Neural cell (in vitro differentiated cells): ENCODE measurements at regions not wholly inside any gene's neighbourhood (a gene's known extent, or its start where the extent isn't known, plus 50 kb on each side); places are given as distances from the start of the nearest gene placed in this dataset.
"Not testable (repeated sequence)": the region's sequence is repeated elsewhere in the genome, so short reads cannot be mapped to it uniquely, and the experiment has no call there.

ENCODE experiments used
- H2AFZ ChIP-seq: fragments of 200-600, 300-800 bp; sonication (generic), shearing (Covaris generic); 2 replicates; pipeline ENCODE4 v1.6.0; 2014; ENCODE audit warnings: low read depth, mild to moderate bottlenecking, antibody characterized with exemption, low read length, moderate library complexity
- H3F3A ChIP-seq: fragments of 200-600 bp; shearing (Covaris generic); 2 replicates; pipeline ENCODE4 v1.6.1; 2016; ENCODE audit warnings: mild to moderate bottlenecking, moderate library complexity, mixed read lengths, antibody characterized with exemption, low read length; ENCODE audit not compliant: insufficient read depth, poor library complexity, severe bottlenecking
- H3K27ac ChIP-seq: fragments of 200-600, 300-800 bp; sonication (generic), shearing (Covaris generic); 2 replicates; pipeline ENCODE4 v1.5.1; 2014; ENCODE audit warnings: mild to moderate bottlenecking, low read length, moderate library complexity
- H3K27me3 ChIP-seq: fragments of 300-800, 200-600 bp; sonication (generic), shearing (Covaris generic); 2 replicates; pipeline ENCODE4 v1.6.0; 2014; ENCODE audit warnings: mild to moderate bottlenecking, low read depth, low read length, moderate library complexity; ENCODE audit not compliant: insufficient read depth
- H3K36me3 ChIP-seq: fragments of 300-800, 200-600 bp; sonication (generic), shearing (Covaris generic); 2 replicates; pipeline ENCODE4 v1.5.1; 2014; ENCODE audit warnings: mild to moderate bottlenecking, antibody characterized with exemption, low read length, moderate library complexity; ENCODE audit not compliant: insufficient read depth
- H3K4me2 ChIP-seq: fragments of 300-800, 200-600 bp; sonication (generic), shearing (Covaris generic); 2 replicates; pipeline ENCODE4 v1.6.0; 2014; ENCODE audit warnings: mild to moderate bottlenecking, low read length
- H3K4me3 ChIP-seq: fragments of 300-800, 200-600 bp; sonication (generic), shearing (Covaris generic); 2 replicates; pipeline ENCODE4 v1.5.1; 2014; ENCODE audit warnings: mild to moderate bottlenecking, low read length, moderate library complexity
- H3K79me2 ChIP-seq: fragments of 200-600 bp; shearing (Covaris generic); replicated peaks from 2 replicates; pipeline ENCODE4 v1.6.0; 2014; ENCODE audit warnings: mild to moderate bottlenecking, low read length, moderate library complexity; ENCODE audit not compliant: insufficient read depth
- H3K9ac ChIP-seq: fragments of 300-800, 200-600 bp; sonication (generic), shearing (Covaris generic); 2 replicates; pipeline ENCODE4 v1.6.1; 2016; ENCODE audit warnings: mild to moderate bottlenecking, low read length, mixed read lengths
- H3K9me2 ChIP-seq: fragments of 200-600 bp; shearing (Covaris generic); 2 replicates; pipeline ENCODE4 v1.6.1; 2016; ENCODE audit warnings: mild to moderate bottlenecking, low read length, mixed read lengths; ENCODE audit not compliant: insufficient read depth
- H3K9me3 ChIP-seq: fragments of 200-600, 300-800 bp; sonication (generic), shearing (Covaris generic); 2 replicates; pipeline ENCODE4 v1.6.1; 2016; ENCODE audit warnings: mild to moderate bottlenecking, mixed run types, low read length, moderate library complexity, mixed read lengths
- H4K20me1 ChIP-seq: fragments of 200-600 bp; shearing (Covaris generic); 2 replicates; pipeline ENCODE4 v1.6.1; 2016; ENCODE audit warnings: mild to moderate bottlenecking, mixed run types; ENCODE audit not compliant: insufficient read depth
- EP300 ChIP-seq: fragments of 450-650 bp; conservative IDR thresholded peaks from 2 replicates; pipeline ENCODE4 v1.6.1; 2014; ENCODE audit warnings: antibody characterized with exemption, mild to moderate bottlenecking, moderate library complexity; ENCODE audit not compliant: poor library complexity, severe bottlenecking
- EZH2 ChIP-seq: fragments of 200-600, 300-800 bp; shearing (Covaris generic), sonication (generic); IDR thresholded peaks from 2 replicates; pipeline ENCODE4 v1.6.1; 2014; ENCODE audit warnings: antibody characterized with exemption, low read length, borderline replicate concordance, mild to moderate bottlenecking; ENCODE audit not compliant: insufficient read depth, poor library complexity, severe bottlenecking
- MXI1 ChIP-seq: fragments of 450-650 bp; conservative IDR thresholded peaks from 2 replicates; pipeline ENCODE4 v1.6.1; 2014; ENCODE audit warnings: antibody characterized with exemption, mild to moderate bottlenecking; ENCODE audit not compliant: poor library complexity, severe bottlenecking
- POLR2AphosphoS5 ChIP-seq: IDR thresholded peaks from 2 replicates; pipeline ENCODE4 v1.6.1; 2012
- RAD21 ChIP-seq: fragments of 450-650 bp; conservative IDR thresholded peaks from 2 replicates; pipeline ENCODE4 v1.6.1; 2014; ENCODE audit warnings: antibody characterized with exemption, mild to moderate bottlenecking, moderate library complexity
- SMC3 ChIP-seq: fragments of 450-650 bp; conservative IDR thresholded peaks from 2 replicates; pipeline ENCODE4 v1.6.1; 2014; ENCODE audit warnings: antibody characterized with exemption, mild to moderate bottlenecking, moderate library complexity; ENCODE audit not compliant: poor library complexity
- TAF1 ChIP-seq: IDR thresholded peaks from 2 replicates; pipeline ENCODE4 v1.6.1; 2012; ENCODE audit warnings: low read depth
- TF ChIP-seq, protein P1 (sequence below): IDR thresholded peaks from 2 replicates; pipeline ENCODE4 v1.6.1; 2012; ENCODE audit warnings: borderline replicate concordance
- TF ChIP-seq, protein P2 (sequence below): fragments of 450-650 bp; IDR thresholded peaks from 2 replicates; pipeline ENCODE4 v1.5.1; 2014; ENCODE audit warnings: antibody characterized with exemption, mild to moderate bottlenecking, moderate library complexity; ENCODE audit not compliant: poor library complexity, severe bottlenecking

DNA sequence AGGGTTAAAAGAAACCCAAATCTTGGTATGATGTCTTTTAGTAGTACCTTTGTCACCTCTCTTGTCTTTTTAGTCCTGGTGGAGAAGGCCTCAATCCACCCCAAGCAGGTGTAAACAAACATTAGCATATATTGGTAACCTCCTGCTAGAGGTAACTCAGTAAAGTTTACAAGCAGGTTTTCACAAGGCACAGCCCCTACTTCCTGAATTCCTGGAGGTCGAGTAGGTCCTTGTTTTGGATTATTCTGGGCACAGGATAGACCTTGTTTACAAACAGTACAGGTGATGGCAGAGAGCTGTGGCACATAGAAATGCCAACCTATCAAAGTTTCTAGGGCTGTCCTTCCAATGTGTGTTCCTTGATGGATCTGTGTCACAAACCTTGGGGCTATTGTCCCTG lies 99.1 kb downstream of the ALG10 start:
- Histone ChIP-seq H3K4me2 (no peak overlapping the region), H2AFZ (no peak overlapping the region), H3K36me3 (no peaks in the 10 kb centered on the region), H3K4me3 (no peak overlapping the region), H3K9ac (no peak overlapping the region), H3K27me3 (no peaks in the 10 kb centered on the region), H3K9me3 (peaks cover 4% of the 10 kb centered on the region), H3K9me2 (no peaks in the 10 kb centered on the region), H4K20me1 (no peaks in the 10 kb centered on the region), H3K79me2 (no peaks in the 10 kb centered on the region), H3F3A (no peaks in the 10 kb centered on the region), H3K27ac (no peak overlapping the region)
- TF ChIP-seq EZH2 (no peak), RAD21 (no peak), POLR2AphosphoS5 (no peak), MXI1 (no peak), SMC3 (no peak), TAF1 (no peak), EP300 (no peak)
- TF ChIP-seq, protein P1, sequence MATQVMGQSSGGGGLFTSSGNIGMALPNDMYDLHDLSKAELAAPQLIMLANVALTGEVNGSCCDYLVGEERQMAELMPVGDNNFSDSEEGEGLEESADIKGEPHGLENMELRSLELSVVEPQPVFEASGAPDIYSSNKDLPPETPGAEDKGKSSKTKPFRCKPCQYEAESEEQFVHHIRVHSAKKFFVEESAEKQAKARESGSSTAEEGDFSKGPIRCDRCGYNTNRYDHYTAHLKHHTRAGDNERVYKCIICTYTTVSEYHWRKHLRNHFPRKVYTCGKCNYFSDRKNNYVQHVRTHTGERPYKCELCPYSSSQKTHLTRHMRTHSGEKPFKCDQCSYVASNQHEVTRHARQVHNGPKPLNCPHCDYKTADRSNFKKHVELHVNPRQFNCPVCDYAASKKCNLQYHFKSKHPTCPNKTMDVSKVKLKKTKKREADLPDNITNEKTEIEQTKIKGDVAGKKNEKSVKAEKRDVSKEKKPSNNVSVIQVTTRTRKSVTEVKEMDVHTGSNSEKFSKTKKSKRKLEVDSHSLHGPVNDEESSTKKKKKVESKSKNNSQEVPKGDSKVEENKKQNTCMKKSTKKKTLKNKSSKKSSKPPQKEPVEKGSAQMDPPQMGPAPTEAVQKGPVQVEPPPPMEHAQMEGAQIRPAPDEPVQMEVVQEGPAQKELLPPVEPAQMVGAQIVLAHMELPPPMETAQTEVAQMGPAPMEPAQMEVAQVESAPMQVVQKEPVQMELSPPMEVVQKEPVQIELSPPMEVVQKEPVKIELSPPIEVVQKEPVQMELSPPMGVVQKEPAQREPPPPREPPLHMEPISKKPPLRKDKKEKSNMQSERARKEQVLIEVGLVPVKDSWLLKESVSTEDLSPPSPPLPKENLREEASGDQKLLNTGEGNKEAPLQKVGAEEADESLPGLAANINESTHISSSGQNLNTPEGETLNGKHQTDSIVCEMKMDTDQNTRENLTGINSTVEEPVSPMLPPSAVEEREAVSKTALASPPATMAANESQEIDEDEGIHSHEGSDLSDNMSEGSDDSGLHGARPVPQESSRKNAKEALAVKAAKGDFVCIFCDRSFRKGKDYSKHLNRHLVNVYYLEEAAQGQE, result no peak
- TF ChIP-seq, protein P2, sequence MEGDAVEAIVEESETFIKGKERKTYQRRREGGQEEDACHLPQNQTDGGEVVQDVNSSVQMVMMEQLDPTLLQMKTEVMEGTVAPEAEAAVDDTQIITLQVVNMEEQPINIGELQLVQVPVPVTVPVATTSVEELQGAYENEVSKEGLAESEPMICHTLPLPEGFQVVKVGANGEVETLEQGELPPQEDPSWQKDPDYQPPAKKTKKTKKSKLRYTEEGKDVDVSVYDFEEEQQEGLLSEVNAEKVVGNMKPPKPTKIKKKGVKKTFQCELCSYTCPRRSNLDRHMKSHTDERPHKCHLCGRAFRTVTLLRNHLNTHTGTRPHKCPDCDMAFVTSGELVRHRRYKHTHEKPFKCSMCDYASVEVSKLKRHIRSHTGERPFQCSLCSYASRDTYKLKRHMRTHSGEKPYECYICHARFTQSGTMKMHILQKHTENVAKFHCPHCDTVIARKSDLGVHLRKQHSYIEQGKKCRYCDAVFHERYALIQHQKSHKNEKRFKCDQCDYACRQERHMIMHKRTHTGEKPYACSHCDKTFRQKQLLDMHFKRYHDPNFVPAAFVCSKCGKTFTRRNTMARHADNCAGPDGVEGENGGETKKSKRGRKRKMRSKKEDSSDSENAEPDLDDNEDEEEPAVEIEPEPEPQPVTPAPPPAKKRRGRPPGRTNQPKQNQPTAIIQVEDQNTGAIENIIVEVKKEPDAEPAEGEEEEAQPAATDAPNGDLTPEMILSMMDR, result no peak

DNA sequence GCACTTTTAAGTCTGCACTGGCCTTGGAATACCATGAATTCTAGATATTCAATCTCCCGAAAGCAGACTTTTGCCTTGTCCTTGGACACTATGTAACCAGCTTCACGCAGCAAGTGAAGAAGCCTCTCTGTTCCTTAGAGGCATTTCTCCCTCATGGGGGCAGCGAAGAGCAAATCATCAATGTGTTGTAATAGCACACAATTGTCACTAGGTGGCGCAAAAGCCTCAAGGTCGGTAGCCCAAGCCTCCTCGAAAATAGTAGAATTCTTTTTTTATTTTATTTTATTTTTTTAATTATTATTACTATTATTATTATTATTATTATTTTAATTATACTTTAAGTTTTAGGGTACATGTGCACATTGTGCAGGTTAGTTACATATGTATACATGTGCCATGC lies 100.8 kb downstream of the ALG10 start:
- not testable (repeated sequence) for H3K9ac ChIP-seq, H4K20me1 ChIP-seq, H3K36me3 ChIP-seq, H3K4me2 ChIP-seq, H3K27me3 ChIP-seq, H3K79me2 ChIP-seq, H3K27ac ChIP-seq, H3F3A ChIP-seq, H3K9me2 ChIP-seq, H2AFZ ChIP-seq, H3K9me3 ChIP-seq, H3K4me3 ChIP-seq

DNA sequence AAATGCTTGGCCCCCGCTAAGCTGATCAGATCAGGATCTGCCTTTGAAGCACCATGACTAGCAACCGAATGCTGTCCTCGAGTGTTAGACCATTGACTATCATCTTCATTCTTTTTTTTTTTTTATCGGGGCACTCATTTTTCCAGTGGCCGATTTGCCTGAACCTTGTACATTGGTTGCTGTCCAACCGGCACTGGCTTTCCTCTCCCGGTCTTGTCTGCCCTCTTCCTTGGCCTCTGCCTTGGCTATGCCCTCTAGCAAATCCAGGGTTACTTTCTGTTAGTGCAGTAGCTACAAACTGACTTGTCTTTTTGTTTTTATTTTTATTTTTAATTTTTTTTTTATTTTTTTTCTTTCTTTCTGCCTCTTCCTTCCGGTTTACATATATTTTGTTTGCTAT lies 102.3 kb downstream of the ALG10 start:
- Histone ChIP-seq H3K9ac (no peak overlapping the region), H3K36me3 (no peaks in the 10 kb centered on the region), H3K79me2 (no peaks in the 10 kb centered on the region), H3K27me3 (no peaks in the 10 kb centered on the region), H3K27ac (no peak overlapping the region), H3K4me3 (no peak overlapping the region), H2AFZ (no peak overlapping the region), H3F3A (no peaks in the 10 kb centered on the region), H4K20me1 (no peaks in the 10 kb centered on the region), H3K9me2 (no peaks in the 10 kb centered on the region), H3K9me3 (peaks cover 7% of the 10 kb centered on the region), H3K4me2 (no peak overlapping the region)
- TF ChIP-seq RAD21 (no peak), EZH2 (no peak)
